Mesendoderm (in vitro differentiated cells): ENCODE measurements at regions not wholly inside any gene's neighbourhood (a gene's known extent, or its start where the extent isn't known, plus 50 kb on each side); places are given as distances from the start of the nearest gene placed in this dataset.

Experiments used
- DNase-seq: peaks from one replicate; pipeline ENCODE4 v3.0.0; 2013
- H2AK5ac ChIP-seq: 2 replicates; pipeline ENCODE4 v1.6.1; 2013; ENCODE audit warnings: low read length, inconsistent platforms
- H2BK120ac ChIP-seq: 2 replicates; pipeline ENCODE4 v1.6.1; 2013; ENCODE audit warnings: low read depth, mild to moderate bottlenecking, low read length, moderate library complexity, mixed read lengths
- H2BK15ac ChIP-seq: replicated peaks from 2 replicates; pipeline ENCODE4 v1.6.1; 2013; ENCODE audit warnings: low read depth, mild to moderate bottlenecking, moderate library complexity
- H2BK5ac ChIP-seq: 2 replicates; pipeline ENCODE4 v1.6.1; 2013; ENCODE audit warnings: low read length, inconsistent platforms
- H3K18ac ChIP-seq: 2 replicates; pipeline ENCODE4 v1.6.1; 2013; ENCODE audit warnings: mild to moderate bottlenecking, low read length, mixed read lengths
- H3K23ac ChIP-seq: one replicate; pipeline ENCODE4 v1.6.1; 2013; ENCODE audit warnings: low read length
- H3K27ac ChIP-seq: 2 replicates; pipeline ENCODE4 v1.5.1; 2013; ENCODE audit warnings: low read depth, mild to moderate bottlenecking, inconsistent platforms, low read length, moderate library complexity
- H3K27me3 ChIP-seq: 2 replicates; pipeline ENCODE4 v1.6.1; 2013; ENCODE audit warnings: low read length, control low read depth, mild to moderate bottlenecking, inconsistent platforms; ENCODE audit not compliant: insufficient read depth, poor library complexity
- H3K36me3 ChIP-seq: 2 replicates; pipeline ENCODE4 v1.6.1; 2013; ENCODE audit warnings: low read length, inconsistent platforms; ENCODE audit not compliant: control insufficient read depth, insufficient read depth
- H3K4ac ChIP-seq: one replicate; pipeline ENCODE4 v1.6.1; 2013; ENCODE audit warnings: low read depth, mild to moderate bottlenecking, low read length, moderate library complexity
- H3K4me1 ChIP-seq: 2 replicates; pipeline ENCODE4 v1.6.1; 2013; ENCODE audit warnings: low read depth, low read length, inconsistent platforms; ENCODE audit not compliant: control insufficient read depth
- H3K4me2 ChIP-seq: 2 replicates; pipeline ENCODE4 v1.6.1; 2013; ENCODE audit warnings: low read length
- H3K4me3 ChIP-seq: 2 replicates; pipeline ENCODE4 v1.5.1; 2013; ENCODE audit warnings: mild to moderate bottlenecking, low read length
- H3K56ac ChIP-seq: one replicate; pipeline ENCODE4 v1.6.1; 2013; ENCODE audit warnings: low read length
- H3K79me1 ChIP-seq: 2 replicates; pipeline ENCODE4 v1.6.1; 2013; ENCODE audit warnings: low read length, inconsistent platforms
- H3K79me2 ChIP-seq: 2 replicates; pipeline ENCODE4 v1.6.1; 2013; ENCODE audit warnings: mild to moderate bottlenecking, low read length; ENCODE audit not compliant: control insufficient read depth, insufficient read depth
- H3K9ac ChIP-seq: 2 replicates; pipeline ENCODE4 v1.6.1; 2013; ENCODE audit warnings: low read length, inconsistent platforms
- H4K5ac ChIP-seq: one replicate; pipeline ENCODE4 v1.6.1; 2013; ENCODE audit warnings: low read length
- H4K8ac ChIP-seq: one replicate; pipeline ENCODE4 v1.6.1; 2013; ENCODE audit warnings: low read depth, mild to moderate bottlenecking, control low read depth, low read length, moderate library complexity
- WGBS: extraction: QIAGEN DNeasy Blood & Tissue Kit; methylation state at CpG from one replicate; pipeline ENCODE4 v1.1.7; 2013; ENCODE audit warnings: low lambda C conversion rate, missing lambda C conversion rate; ENCODE audit not compliant: insufficient coverage; ENCODE audit errors: extremely low coverage; 5-methylcytosine and 5-hydroxymethylcytosine counted together

GRCh38 chr7:131031099-131031868, 296.4 kb upstream of the MKLN1 start:
- H3K79me1 ChIP-seq: no peaks in the 10 kb centered on the region
- H2AK5ac ChIP-seq: no peak overlapping the region
- H3K4me3 ChIP-seq: no peak overlapping the region
- H3K9ac ChIP-seq: no peak overlapping the region
- no peak for DNase-seq
- H2BK5ac ChIP-seq: no peak overlapping the region
- H3K4me2 ChIP-seq: no peak overlapping the region
- no peaks in the 10 kb centered on the region for H3K4me1 ChIP-seq
- H2BK120ac ChIP-seq: no peak overlapping the region
- H3K56ac ChIP-seq: no peak overlapping the region
- no CpG with 5 or more reads among the region's 7 CpGs for WGBS
- H4K8ac ChIP-seq: no peak overlapping the region
- H4K5ac ChIP-seq: no peak overlapping the region
- H3K18ac ChIP-seq: no peak overlapping the region
- no peak overlapping the region for H3K27ac ChIP-seq
- H3K4ac ChIP-seq: no peak overlapping the region
- H3K36me3 ChIP-seq: no peaks in the 10 kb centered on the region
- H3K27me3 ChIP-seq: no peaks in the 10 kb centered on the region
- H2BK15ac ChIP-seq: no peak overlapping the region
- no peak overlapping the region for H3K23ac ChIP-seq
- H3K79me2 ChIP-seq: no peaks in the 10 kb centered on the region

- Histone ChIP-seq H3K4ac (no peak overlapping the region), H3K23ac (no peak overlapping the region)
- no CpG with 5 or more reads among the region's 6 CpGs for WGBS
These were observed 294.9 kb upstream of the MKLN1 start for GRCh38 chr7:131032786-131033185.

GRCh38 chr7:131034166-131034881, 293.4 kb upstream of the MKLN1 start:
- H3K18ac ChIP-seq: no peak overlapping the region
- H2BK5ac ChIP-seq: no peak overlapping the region
- H3K36me3 ChIP-seq: no peaks in the 10 kb centered on the region
- H2BK120ac ChIP-seq: no peak overlapping the region
- H4K8ac ChIP-seq: no peak overlapping the region
- H3K4ac ChIP-seq: no peak overlapping the region
- no peaks in the 10 kb centered on the region for H3K4me1 ChIP-seq
- H3K23ac ChIP-seq: no peak overlapping the region
- no peak overlapping the region for H3K4me3 ChIP-seq
- no peak overlapping the region for H4K5ac ChIP-seq
- H2AK5ac ChIP-seq: no peak overlapping the region
- H3K4me2 ChIP-seq: no peak overlapping the region
- no peak overlapping the region for H3K56ac ChIP-seq
- no peaks in the 10 kb centered on the region for H3K79me1 ChIP-seq
- no peaks in the 10 kb centered on the region for H3K27me3 ChIP-seq
- DNase-seq: no peak
- H3K9ac ChIP-seq: no peak overlapping the region
- WGBS: no CpG with 5 or more reads among the region's 9 CpGs
- H3K79me2 ChIP-seq: no peaks in the 10 kb centered on the region
- no peak overlapping the region for H3K27ac ChIP-seq
- H2BK15ac ChIP-seq: no peak overlapping the region

More at GRCh38 chr7:131032786-131033185, 294.9 kb upstream of the MKLN1 start:
- H3K4me3 ChIP-seq: no peak overlapping the region
- DNase-seq: no peak
- H3K79me1 ChIP-seq: no peaks in the 10 kb centered on the region
- H3K79me2 ChIP-seq: no peaks in the 10 kb centered on the region
- no peak overlapping the region for H4K8ac ChIP-seq
- no peak overlapping the region for H2BK15ac ChIP-seq
- no peak overlapping the region for H3K18ac ChIP-seq
- no peak overlapping the region for H2BK120ac ChIP-seq
- no peaks in the 10 kb centered on the region for H3K4me1 ChIP-seq
- H3K36me3 ChIP-seq: no peaks in the 10 kb centered on the region
- H4K5ac ChIP-seq: no peak overlapping the region
- H2AK5ac ChIP-seq: no peak overlapping the region
- no peak overlapping the region for H3K56ac ChIP-seq
- no peak overlapping the region for H3K4me2 ChIP-seq
- no peak overlapping the region for H3K27ac ChIP-seq
- no peaks in the 10 kb centered on the region for H3K27me3 ChIP-seq
- no peak overlapping the region for H3K9ac ChIP-seq
- H2BK5ac ChIP-seq: no peak overlapping the region

GRCh38 chr7:131035088-131035770, 292.4 kb upstream of the MKLN1 start:
- Histone ChIP-seq H3K4me1 (no peaks in the 10 kb centered on the region), H3K27ac (no peak overlapping the region), H3K4me2 (no peak overlapping the region), H3K27me3 (no peaks in the 10 kb centered on the region), H2BK5ac (no peak overlapping the region), H4K5ac (no peak overlapping the region), H4K8ac (no peak overlapping the region), H3K36me3 (no peaks in the 10 kb centered on the region), H3K56ac (no peak overlapping the region), H2BK120ac (no peak overlapping the region), H3K9ac (no peak overlapping the region), H3K4ac (no peak overlapping the region), H3K79me1 (no peaks in the 10 kb centered on the region), H2AK5ac (no peak overlapping the region), H3K4me3 (no peak overlapping the region), H2BK15ac (no peak overlapping the region), H3K23ac (no peak overlapping the region), H3K18ac (no peak overlapping the region), H3K79me2 (no peaks in the 10 kb centered on the region)
- DNase-seq: no peak
- WGBS: no CpG with 5 or more reads among the region's 8 CpGs

GRCh38 chr7:131038153-131038552, 289.5 kb upstream of the MKLN1 start:
- Histone ChIP-seq H3K9ac (no peak overlapping the region), H3K4me1 (no peaks in the 10 kb centered on the region), H3K4me3 (no peak overlapping the region), H4K5ac (no peak overlapping the region), H4K8ac (no peak overlapping the region), H2BK5ac (no peak overlapping the region), H3K18ac (no peak overlapping the region), H3K79me2 (no peaks in the 10 kb centered on the region), H3K4me2 (no peak overlapping the region), H2BK120ac (no peak overlapping the region), H3K27ac (no peak overlapping the region), H3K36me3 (no peaks in the 10 kb centered on the region), H3K27me3 (no peaks in the 10 kb centered on the region), H3K79me1 (no peaks in the 10 kb centered on the region), H3K4ac (no peak overlapping the region), H3K56ac (no peak overlapping the region), H2AK5ac (no peak overlapping the region), H2BK15ac (no peak overlapping the region), H3K23ac (no peak overlapping the region)
- no CpG with 5 or more reads among the region's 3 CpGs for WGBS
- DNase-seq: no peak
